NCI-H146 treated with DMSO at 0.1 percent for 48 hours (cell line): ENCODE measurements at regions not wholly inside any gene's neighbourhood (a gene's known extent, or its start where the extent isn't known, plus 50 kb on each side); places are given as distances from the start of the nearest gene placed in this dataset.
A peak's percentile ranks its signal among the peaks of the same experiment; 100 is the strongest.
"Not testable (repeated sequence)": the region's sequence is repeated elsewhere in the genome, so short reads cannot be mapped to it uniquely, and the experiment has no call there.

ENCODE experiments used
- DNase-seq: peaks from one replicate; lab custom pipeline; 2025; ENCODE audit not compliant: unreplicated experiment; lab: John Stamatoyannopoulos, UW

GRCh38 chr10:14429043-14429700 is 98.4 kb upstream of the FRMD4A start:
- no peak for DNase-seq

GRCh38 chr10:14425034-14425433 is 94.3 kb upstream of the FRMD4A start:
- no peak for DNase-seq

- DNase-seq = no peak
Measured at GRCh38 chr10:14423111-14423744, 92.5 kb upstream of the FRMD4A start.

GRCh38 chr10:14422431-14422830 is 91.7 kb upstream of the FRMD4A start:
- no peak for DNase-seq

- no peak for DNase-seq
Measured at GRCh38 chr10:14421941-14422340, 91.2 kb upstream of the FRMD4A start.

GRCh38 chr10:14417336-14417735 is 86.6 kb upstream of the FRMD4A start:
- not testable (repeated sequence) for DNase-seq

GRCh38 chr10:14416308-14416700 is 85.6 kb upstream of the FRMD4A start:
- DNase-seq = no peak

GRCh38 chr10:14415676-14416307 is 85.1 kb upstream of the FRMD4A start:
- no peak for DNase-seq

- DNase-seq = no peak
Measured at GRCh38 chr10:14414901-14415300, 84.2 kb upstream of the FRMD4A start.

- DNase-seq = no peak
Measured at GRCh38 chr10:14413523-14413922, 82.8 kb upstream of the FRMD4A start.

GRCh38 chr10:14412624-14413023 is 81.9 kb upstream of the FRMD4A start:
- DNase-seq = no peak

GRCh38 chr10:14409856-14410458 is 79.2 kb upstream of the FRMD4A start:
- DNase-seq = no peak

GRCh38 chr10:14409247-14409646 is 78.5 kb upstream of the FRMD4A start:
- no peak for DNase-seq

GRCh38 chr10:14408139-14408538 is 77.4 kb upstream of the FRMD4A start:
- DNase-seq = no peak

GRCh38 chr10:14407567-14407966 is 76.8 kb upstream of the FRMD4A start:
- no peak for DNase-seq

- DNase-seq = peak; percentile 71
Measured at GRCh38 chr10:14405076-14406065, 74.6 kb upstream of the FRMD4A start.

- no peak for DNase-seq
Measured at GRCh38 chr10:14403881-14404623, 73.3 kb upstream of the FRMD4A start.

GRCh38 chr10:14403359-14403758 is 72.6 kb upstream of the FRMD4A start:
- no peak for DNase-seq

GRCh38 chr10:14399641-14400040 is 68.9 kb upstream of the FRMD4A start:
- no peak for DNase-seq

GRCh38 chr10:14397066-14397465 is 66.3 kb upstream of the FRMD4A start:
- no peak for DNase-seq
